ENCODE measurements at regions not wholly inside any gene's neighbourhood (a gene's known extent, or its start where the extent isn't known, plus 50 kb on each side); places are given as distances from the start of the nearest gene placed in this dataset.

DNA sequence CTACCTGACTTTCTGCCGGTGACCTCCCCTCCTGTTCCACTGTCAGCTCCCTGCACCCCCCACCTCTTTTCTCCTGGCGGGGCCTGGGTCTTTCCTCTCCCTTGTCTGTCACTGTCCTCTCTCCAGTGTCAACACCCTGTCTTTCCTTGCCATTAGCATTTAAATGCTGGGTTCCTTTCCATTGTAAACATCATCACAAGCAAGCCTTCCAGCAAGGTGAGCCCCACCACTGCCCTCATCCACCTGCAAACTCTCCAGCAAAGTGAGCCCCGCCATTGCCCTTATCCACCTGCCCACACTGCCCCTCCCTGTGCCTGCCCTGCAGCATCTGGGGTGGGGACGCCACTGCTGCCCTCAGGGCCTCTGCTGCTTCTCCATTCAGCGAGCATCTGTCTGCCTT is 195.0 kb downstream of the ENGASE start:
- H3K27me3 Mint-ChIP-seq, result peaks cover 45 to 90% of the 10 kb centered on the region in 2 donors
- no peak overlapping the region for H3K4me3 Mint-ChIP-seq
- no peaks in the 10 kb centered on the region for H3K9me3 Mint-ChIP-seq
- no peak overlapping the region for H3K27ac Mint-ChIP-seq
- ATAC-seq (replicated peaks) (no peak), DNase-seq (no peak)
- H3K36me3 Mint-ChIP-seq (ENCODE audit: insufficient read depth), result no peaks in the 10 kb centered on the region
- no peaks in the 10 kb centered on the region for H3K4me1 Mint-ChIP-seq (ENCODE audit: low read depth in 2 of 2)

DNA sequence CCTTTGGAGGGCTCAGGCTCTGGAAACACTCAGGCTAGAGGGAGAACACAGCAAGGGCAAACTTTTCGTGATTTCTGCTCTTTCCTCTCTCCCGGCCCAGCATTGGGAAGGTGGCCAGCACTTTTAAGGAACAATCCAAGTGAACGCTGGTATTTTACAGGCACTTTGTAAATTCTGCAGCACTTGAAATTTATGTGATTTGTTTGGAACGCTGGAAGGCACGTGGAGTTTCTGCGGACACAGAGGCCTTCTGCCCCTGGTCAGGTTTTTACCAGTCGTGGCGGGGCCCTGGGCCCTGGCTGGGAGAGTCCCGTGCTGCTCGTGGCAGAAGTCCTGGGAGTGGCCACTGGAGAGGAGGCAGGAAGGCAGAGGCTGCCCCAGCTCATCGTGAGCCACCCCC is 188.6 kb downstream of the ENGASE start:
- peaks cover 21 to 61% of the 10 kb centered on the region in 2 donors for H3K27me3 Mint-ChIP-seq
- H3K9me3 Mint-ChIP-seq, result no peaks in the 10 kb centered on the region
- H3K4me1 Mint-ChIP-seq (ENCODE audit: low read depth in 2 of 2), result no peaks in the 10 kb centered on the region
- H3K36me3 Mint-ChIP-seq (ENCODE audit: insufficient read depth), result no peaks in the 10 kb centered on the region
- no peak overlapping the region for H3K4me3 Mint-ChIP-seq
- ATAC-seq (replicated peaks), result no peak
- no peak for DNase-seq
- no peak overlapping the region for H3K27ac Mint-ChIP-seq

DNA sequence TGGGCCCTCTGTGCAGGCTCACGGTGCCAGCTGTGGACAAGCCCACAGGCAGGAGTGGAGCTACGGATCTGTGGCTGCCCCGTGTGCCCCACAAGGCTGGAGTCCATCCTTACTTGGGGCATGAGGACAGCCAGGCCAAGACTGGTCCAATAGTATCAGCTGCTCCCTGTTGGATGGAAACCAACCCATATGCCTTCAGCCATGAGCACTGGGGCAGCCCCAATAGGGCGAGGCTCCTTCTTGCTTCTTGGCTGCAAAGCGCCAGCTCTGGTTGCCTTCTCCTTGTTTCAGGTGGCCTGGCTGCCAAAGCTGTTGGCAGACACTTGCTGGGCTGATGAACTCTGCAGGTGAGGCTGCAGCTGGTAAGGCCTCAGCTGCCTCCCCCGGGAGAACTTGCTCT is 188.0 kb downstream of the ENGASE start:
- Mint-ChIP-seq H3K36me3 (ENCODE audit: insufficient read depth) (no peaks in the 10 kb centered on the region), H3K27ac (no peak overlapping the region), H3K9me3 (no peaks in the 10 kb centered on the region), H3K4me3 (no peak overlapping the region), H3K4me1 (ENCODE audit: low read depth in 2 of 2) (no peaks in the 10 kb centered on the region), H3K27me3 (peaks cover 16 to 61% of the 10 kb centered on the region in 2 donors)
- DNase-seq (no peak), ATAC-seq (replicated peaks) (no peak)

DNA sequence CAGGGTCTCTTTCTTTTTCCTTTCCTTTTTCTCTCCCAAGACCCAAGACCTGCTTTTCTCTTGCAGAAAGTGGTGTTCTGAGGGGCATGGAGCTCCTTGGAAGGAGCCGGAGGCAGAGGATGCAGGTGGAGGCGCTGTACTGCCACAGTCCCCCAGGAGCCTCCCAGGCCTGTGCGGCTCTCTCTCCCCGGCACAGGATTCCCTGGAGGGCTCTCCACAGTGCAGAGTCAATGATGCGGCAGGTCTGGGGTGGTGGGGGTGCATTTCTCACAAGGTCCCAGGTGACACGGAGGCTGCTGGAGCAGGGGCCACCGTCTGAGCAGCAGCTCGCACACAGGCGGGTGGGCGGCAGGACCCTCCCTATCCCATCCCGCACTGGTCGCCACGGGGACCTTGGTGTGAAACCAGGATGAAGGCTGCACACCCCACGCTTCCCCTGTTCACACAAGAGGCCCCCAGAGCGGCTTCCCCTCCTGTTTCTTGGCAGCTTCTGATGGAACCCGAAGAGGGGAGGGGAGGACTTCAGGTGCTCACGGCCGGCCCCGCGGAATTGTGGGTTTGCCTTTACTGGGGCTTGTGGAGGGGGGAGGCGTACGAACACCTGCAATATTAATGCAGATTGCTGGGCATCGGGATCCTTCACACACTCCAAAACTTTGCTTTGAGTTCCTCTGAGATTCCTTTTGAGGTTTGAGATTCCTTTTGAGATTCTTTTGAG is 186.9 kb downstream of the ENGASE start:
- ATAC-seq (replicated peaks), result no peak
- H3K9me3 Mint-ChIP-seq, result no peaks in the 10 kb centered on the region
- peaks cover 23 to 63% of the 10 kb centered on the region in 2 donors for H3K27me3 Mint-ChIP-seq
- no peaks in the 10 kb centered on the region for H3K4me1 Mint-ChIP-seq (ENCODE audit: low read depth in 2 of 2)
- H3K36me3 Mint-ChIP-seq (ENCODE audit: insufficient read depth), result no peaks in the 10 kb centered on the region
- no peak for DNase-seq
- no peak overlapping the region for H3K4me3 Mint-ChIP-seq
- H3K27ac Mint-ChIP-seq, result no peak overlapping the region

DNA sequence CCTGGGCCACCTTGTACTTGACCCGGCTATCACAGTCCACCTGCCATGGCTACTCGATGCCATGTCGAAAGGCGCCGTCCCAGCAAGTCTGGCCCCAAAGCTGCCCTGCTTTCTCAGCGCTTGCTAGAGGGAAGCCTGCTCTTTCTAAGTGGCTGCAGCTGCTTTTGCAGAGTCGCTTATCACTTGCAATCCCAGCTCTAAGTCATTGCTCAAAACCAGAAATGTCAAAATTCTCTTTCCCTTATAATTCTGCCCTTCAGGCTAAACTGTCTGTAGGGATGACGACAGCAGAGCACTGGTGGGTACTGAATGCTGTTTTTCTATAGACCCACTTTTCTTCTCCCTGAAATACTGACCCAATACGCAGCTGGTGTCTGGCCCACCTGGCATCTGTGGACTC is 184.2 kb downstream of the ENGASE start:
- Mint-ChIP-seq H3K27ac (no peak overlapping the region), H3K36me3 (ENCODE audit: insufficient read depth) (peaks cover 4% of the 10 kb centered on the region), H3K27me3 (peaks cover 32 to 77% of the 10 kb centered on the region in 2 donors), H3K9me3 (no peaks in the 10 kb centered on the region), H3K4me1 (ENCODE audit: low read depth in 2 of 2) (no peaks in the 10 kb centered on the region), H3K4me3 (no peak overlapping the region)
- DNase-seq (no peak), ATAC-seq (replicated peaks) (no peak)

DNA sequence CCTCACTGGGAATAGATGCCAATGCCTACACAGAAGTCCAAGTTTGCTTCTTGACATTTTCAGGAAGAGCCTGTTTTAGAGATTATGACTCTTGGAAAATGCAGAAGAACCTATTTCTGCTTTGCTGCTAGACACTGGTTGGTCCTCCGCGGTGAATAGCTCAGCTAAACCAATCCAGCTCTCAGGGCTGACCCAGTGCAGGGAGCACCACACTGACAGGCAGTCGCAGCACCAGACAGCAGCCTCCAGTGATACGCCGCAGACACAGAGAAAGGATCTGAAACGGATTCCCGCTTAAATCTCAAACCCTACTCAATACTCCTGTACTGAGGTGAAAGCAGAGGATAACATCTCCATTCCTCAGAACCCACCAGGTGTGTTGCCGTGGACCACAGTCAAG is 183.4 kb downstream of the ENGASE start:
- H3K27me3 Mint-ChIP-seq, result peaks cover 37 to 85% of the 10 kb centered on the region in 2 donors
- H3K4me1 Mint-ChIP-seq (ENCODE audit: low read depth in 2 of 2), result no peaks in the 10 kb centered on the region
- no peaks in the 10 kb centered on the region for H3K9me3 Mint-ChIP-seq

DNA sequence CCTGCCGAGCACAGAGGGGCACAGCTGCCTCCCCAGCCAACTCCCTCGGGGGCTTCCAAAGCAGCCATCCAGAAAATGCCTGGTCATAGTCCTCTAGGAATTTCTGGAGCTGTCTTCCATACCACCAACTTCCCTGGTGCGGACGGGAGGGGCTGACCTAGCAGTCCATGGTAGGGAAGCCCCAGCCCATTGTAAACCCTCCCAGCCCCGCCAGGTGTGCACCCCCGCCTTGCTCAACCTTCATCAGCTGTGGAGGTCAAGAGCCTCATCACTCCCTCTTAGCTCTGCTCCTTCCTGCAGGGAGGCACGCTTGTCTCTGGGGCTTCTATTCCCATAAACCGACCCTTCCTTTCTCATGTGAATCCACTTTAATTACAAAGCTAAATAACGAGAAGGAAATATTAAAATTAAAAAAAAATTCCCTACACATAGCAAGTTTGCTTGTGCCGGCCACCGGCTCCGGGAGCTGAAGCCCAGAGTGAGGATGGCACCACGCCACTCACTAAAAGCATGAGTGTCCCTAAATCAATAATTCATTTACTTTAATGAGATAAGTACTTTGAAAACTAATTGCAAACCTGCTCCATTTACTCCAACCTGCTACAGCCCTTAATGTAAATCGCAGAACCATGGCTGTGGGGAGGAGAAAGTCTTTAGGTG is 181.4 kb downstream of the ENGASE start:
- Mint-ChIP-seq H3K27me3 (peaks cover 57 to 98% of the 10 kb centered on the region in 2 donors), H3K9me3 (no peaks in the 10 kb centered on the region), H3K4me3 (no peak overlapping the region), H3K27ac (no peak overlapping the region), H3K36me3 (ENCODE audit: insufficient read depth) (peaks cover 4% of the 10 kb centered on the region), H3K4me1 (ENCODE audit: low read depth in 2 of 2) (no peaks in the 10 kb centered on the region)
- ATAC-seq (replicated peaks) (no peak), DNase-seq (no peak)

More for the DNA sequence above, 183.4 kb downstream of the ENGASE start:
- no peak for DNase-seq
- H3K27ac Mint-ChIP-seq, result no peak overlapping the region
- no peak overlapping the region for H3K4me3 Mint-ChIP-seq
- no peak for ATAC-seq (replicated peaks)
- peaks cover 4% of the 10 kb centered on the region for H3K36me3 Mint-ChIP-seq (ENCODE audit: insufficient read depth)

DNA sequence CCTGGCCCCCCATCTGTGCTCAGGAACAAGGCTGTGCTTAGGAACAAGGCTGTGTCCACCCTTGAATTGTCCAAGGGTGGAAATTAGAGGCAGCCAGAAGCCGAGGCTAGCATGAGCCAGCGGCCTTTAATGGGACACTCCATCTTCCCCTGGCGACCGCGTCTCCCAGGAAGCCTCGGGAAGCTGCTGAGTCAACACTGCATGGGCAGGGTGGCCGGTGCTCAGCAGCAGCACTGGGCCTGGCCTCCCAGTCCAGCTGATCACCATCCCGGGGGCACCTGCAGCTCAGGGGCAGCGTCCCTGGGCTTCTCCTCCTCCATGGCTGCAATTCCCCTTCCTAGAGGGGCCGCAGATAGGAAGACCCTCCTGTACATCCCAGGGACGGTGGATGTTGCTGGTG is 180.8 kb downstream of the ENGASE start:
- Mint-ChIP-seq H3K27me3 (peaks cover 55 to 96% of the 10 kb centered on the region in 2 donors), H3K9me3 (no peaks in the 10 kb centered on the region), H3K4me3 (no peak overlapping the region), H3K27ac (no peak overlapping the region), H3K36me3 (ENCODE audit: insufficient read depth) (peaks cover 4% of the 10 kb centered on the region), H3K4me1 (ENCODE audit: low read depth in 2 of 2) (no peaks in the 10 kb centered on the region)
- no peak for ATAC-seq (replicated peaks)
- DNase-seq, result no peak

DNA sequence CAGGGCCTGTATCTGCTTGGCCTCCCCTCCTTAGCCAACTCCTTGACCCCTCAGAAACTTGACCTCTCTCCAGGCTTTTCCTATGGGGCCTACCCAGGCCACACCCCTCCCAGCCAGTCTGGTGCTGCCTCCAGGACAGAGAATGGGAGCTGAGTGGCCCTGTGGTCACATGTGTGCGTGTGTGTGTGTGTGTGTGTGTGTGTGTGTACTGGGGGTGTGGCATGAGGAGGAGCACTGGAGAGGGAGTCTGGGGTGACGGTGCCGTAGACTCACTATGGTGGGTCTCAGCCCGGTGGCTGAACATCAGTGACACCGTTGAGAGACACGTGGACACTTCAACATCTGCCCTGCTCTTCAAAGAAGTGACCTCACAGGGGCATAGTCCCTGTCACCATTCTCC is 180.4 kb downstream of the ENGASE start:
- DNase-seq, result no peak
- no peaks in the 10 kb centered on the region for H3K4me1 Mint-ChIP-seq (ENCODE audit: low read depth in 2 of 2)
- ATAC-seq (replicated peaks), result no peak
- H3K36me3 Mint-ChIP-seq (ENCODE audit: insufficient read depth), result peaks cover 4% of the 10 kb centered on the region
- H3K4me3 Mint-ChIP-seq, result no peak overlapping the region
- H3K27ac Mint-ChIP-seq, result no peak overlapping the region
- no peaks in the 10 kb centered on the region for H3K9me3 Mint-ChIP-seq
- H3K27me3 Mint-ChIP-seq, result peaks cover 52 to 96% of the 10 kb centered on the region in 2 donors

DNA sequence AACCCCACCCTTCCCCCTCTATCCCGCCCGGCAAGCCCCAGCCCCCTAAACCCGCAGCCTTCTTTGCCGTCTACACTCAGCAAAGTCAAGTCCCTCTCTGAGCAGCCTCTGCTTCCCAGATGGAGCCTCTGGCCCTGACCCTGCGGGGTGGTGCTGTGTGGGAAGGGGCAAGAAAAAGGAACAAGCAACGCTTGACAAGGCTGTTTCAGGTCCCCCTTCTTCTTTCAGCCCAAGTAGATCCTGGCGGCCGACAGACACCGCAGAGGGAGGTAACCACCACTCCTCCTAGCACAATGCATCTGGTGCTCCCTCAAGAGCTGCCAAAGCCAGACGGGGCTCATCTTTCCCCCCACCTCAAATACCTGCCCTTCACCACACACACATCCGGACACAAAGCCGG is 178.3 kb downstream of the ENGASE start:
- H3K9me3 Mint-ChIP-seq, result no peaks in the 10 kb centered on the region
- no peak overlapping the region for H3K27ac Mint-ChIP-seq
- no peak for ATAC-seq (replicated peaks)
- DNase-seq, result no peak
- no peaks in the 10 kb centered on the region for H3K4me1 Mint-ChIP-seq (ENCODE audit: low read depth in 2 of 2)
- H3K4me3 Mint-ChIP-seq, result no peak overlapping the region
- H3K36me3 Mint-ChIP-seq (ENCODE audit: insufficient read depth), result peaks cover 4% of the 10 kb centered on the region
- H3K27me3 Mint-ChIP-seq, result peaks cover 54 to 91% of the 10 kb centered on the region in 2 donors

DNA sequence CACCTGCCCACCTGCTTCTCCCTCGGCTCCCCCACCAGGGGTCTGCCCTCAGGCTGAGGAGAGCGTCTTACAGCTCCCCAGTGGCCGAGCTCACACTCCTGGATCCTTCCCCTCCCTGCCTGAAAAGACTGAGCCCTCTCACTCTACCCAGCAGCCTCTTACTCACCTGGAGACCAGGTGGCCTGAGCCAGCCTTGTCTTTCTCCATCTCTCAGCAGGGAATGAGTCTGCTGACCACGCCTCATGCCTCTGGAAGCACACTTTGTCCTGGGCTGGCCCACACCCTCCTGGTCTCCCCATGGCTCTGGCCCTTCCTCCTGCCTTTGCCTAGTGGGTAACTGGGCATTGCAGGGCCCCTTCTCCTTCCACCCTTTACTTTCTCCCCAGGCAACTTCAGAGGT is 177.2 kb downstream of the ENGASE start:
- Mint-ChIP-seq H3K36me3 (ENCODE audit: insufficient read depth) (peaks cover 4% of the 10 kb centered on the region), H3K4me1 (ENCODE audit: low read depth in 2 of 2) (no peaks in the 10 kb centered on the region), H3K9me3 (no peaks in the 10 kb centered on the region), H3K27me3 (peaks cover 50 to 89% of the 10 kb centered on the region in 2 donors), H3K27ac (no peak overlapping the region), H3K4me3 (no peak overlapping the region)
- no peak for ATAC-seq (replicated peaks)
- DNase-seq, result no peak

DNA sequence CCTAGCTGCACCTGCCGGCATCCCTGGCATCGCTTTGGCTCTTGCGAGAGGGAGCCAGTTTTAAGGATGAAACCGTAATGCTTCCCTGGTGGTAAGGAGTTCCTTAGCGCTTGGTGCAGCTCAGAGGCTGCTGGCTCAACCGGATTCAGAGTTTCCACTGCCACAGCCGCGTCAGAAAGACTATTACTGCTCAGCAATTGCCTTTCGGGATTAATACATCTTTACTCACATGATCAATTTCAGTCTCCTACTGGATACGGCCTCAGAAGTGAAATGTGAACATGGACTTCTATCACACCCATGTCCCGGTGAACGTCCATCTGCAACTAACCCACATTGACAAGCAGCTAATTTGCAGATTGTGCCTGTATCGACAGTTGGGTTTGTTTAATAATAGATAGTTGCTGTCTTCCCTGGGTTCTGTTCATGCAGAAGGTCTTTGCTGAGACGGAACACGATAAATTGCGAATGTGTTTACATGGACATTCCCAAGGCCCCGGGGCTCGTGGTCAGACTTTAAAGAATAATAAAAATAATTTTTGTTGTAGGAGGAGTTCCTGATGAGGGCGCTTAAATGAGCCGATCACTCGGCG is 175.4 kb downstream of the ENGASE start:
- H3K27me3 Mint-ChIP-seq, result peaks cover 50 to 88% of the 10 kb centered on the region in 2 donors
- H3K27ac Mint-ChIP-seq, result no peak overlapping the region
- ATAC-seq (replicated peaks), result no peak
- no peak overlapping the region for H3K4me3 Mint-ChIP-seq
- no peaks in the 10 kb centered on the region for H3K36me3 Mint-ChIP-seq (ENCODE audit: insufficient read depth)
- no peak for DNase-seq
- no peaks in the 10 kb centered on the region for H3K4me1 Mint-ChIP-seq (ENCODE audit: low read depth in 2 of 2)
- H3K9me3 Mint-ChIP-seq, result no peaks in the 10 kb centered on the region

DNA sequence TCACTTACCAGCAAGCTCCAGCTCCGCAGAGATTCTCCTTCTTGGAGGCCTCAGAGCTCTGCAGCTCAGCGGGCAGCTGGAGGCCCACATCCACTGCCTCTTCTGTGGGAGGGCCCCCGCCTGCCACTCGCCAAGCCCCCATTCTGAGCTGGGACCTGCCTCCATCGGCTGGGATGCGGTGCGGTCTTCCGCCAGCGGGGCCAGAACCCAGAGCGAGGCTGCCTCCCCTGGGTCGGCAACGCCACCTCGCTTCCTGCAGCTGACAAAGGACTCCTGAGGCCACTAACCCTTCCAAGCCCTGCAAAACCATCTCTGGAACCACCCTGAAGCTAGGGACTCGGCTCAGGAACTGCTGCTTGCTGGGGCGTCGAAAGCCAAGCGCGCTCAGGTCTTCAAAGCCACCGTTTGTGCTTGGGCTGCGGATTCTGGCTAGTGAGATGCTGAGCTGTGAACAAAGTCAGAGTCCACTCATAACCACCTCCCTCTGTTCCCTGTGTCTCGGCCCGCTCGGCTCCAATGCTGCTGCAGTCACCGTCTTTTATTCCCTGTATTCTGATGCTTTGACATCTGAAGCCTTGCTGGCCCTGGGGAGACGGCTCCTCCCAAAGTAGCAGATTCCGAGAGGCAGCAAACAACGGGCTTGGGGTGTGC is 174.3 kb downstream of the ENGASE start:
- Mint-ChIP-seq H3K4me1 (ENCODE audit: low read depth in 2 of 2) (no peaks in the 10 kb centered on the region), H3K36me3 (ENCODE audit: insufficient read depth) (no peaks in the 10 kb centered on the region), H3K27ac (no peak overlapping the region), H3K27me3 (peaks cover 57 to 88% of the 10 kb centered on the region in 2 donors), H3K4me3 (no peak overlapping the region), H3K9me3 (no peaks in the 10 kb centered on the region)
- DNase-seq (no peak), ATAC-seq (replicated peaks) (no peak)
